Lower leg skin (tissue), 3 donors: ENCODE measurements at regions not wholly inside any gene's neighbourhood (a gene's known extent, or its start where the extent isn't known, plus 50 kb on each side); places are given as distances from the start of the nearest gene placed in this dataset.

Experiments used
- POLR2A ChIP-seq, 2 donors: fragments of 450-650 bp; IDR thresholded peaks; one replicate each; pipeline ENCODE4 v1.6.1; 2016 to 2017; ENCODE audit warnings: antibody characterized with exemption in 2 of 2, mild to moderate bottlenecking in 1 of 2, moderate library complexity in 1 of 2
- TF ChIP-seq, protein P1 (sequence below), 3 donors: fragments of 450-650 bp; IDR thresholded peaks; one replicate each; pipeline ENCODE4 v1.5.1; 2016; ENCODE audit warnings: antibody characterized with exemption in 3 of 3, mild to moderate bottlenecking in 3 of 3, moderate library complexity in 2 of 3

DNA sequence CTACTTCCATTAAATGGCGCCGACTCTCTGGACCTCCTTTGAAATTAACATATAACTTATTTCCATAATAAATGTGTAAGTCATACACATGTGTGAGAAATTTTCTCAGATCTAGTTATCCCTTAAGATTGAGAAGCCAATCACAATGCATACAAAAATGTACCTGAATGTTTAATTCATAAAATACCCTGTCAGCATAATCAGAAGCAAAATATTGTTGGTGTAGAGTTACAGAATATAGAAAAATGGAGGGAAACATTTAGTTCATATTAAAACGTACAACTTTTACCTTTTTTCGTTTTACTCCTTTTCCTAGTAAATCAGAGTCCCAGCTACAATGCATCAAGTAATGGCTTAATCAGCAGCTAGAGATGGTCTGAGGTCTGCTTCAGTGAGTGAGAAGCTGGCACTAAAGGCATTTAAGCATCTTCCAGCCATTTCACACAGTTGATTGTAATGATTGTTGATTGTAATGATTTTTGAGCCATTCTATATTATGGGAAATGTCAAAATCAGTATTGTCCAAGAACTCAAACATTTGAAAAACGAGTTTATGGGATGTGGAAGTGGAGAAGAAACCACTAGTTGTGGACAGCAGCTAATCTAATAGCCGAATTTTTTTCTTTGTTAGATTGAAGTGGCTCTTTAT is 81.8 kb downstream of the ANXA1 start:
- TF ChIP-seq, protein P1, sequence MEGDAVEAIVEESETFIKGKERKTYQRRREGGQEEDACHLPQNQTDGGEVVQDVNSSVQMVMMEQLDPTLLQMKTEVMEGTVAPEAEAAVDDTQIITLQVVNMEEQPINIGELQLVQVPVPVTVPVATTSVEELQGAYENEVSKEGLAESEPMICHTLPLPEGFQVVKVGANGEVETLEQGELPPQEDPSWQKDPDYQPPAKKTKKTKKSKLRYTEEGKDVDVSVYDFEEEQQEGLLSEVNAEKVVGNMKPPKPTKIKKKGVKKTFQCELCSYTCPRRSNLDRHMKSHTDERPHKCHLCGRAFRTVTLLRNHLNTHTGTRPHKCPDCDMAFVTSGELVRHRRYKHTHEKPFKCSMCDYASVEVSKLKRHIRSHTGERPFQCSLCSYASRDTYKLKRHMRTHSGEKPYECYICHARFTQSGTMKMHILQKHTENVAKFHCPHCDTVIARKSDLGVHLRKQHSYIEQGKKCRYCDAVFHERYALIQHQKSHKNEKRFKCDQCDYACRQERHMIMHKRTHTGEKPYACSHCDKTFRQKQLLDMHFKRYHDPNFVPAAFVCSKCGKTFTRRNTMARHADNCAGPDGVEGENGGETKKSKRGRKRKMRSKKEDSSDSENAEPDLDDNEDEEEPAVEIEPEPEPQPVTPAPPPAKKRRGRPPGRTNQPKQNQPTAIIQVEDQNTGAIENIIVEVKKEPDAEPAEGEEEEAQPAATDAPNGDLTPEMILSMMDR (IDR thresholded peaks at IDR 0.05): no peak
- TF ChIP-seq POLR2A (IDR thresholded peaks at IDR 0.05): no peak
